Coronary artery (tissue), 2 donors: ENCODE measurements at regions not wholly inside any gene's neighbourhood (a gene's known extent, or its start where the extent isn't known, plus 50 kb on each side); places are given as distances from the start of the nearest gene placed in this dataset.

ENCODE experiments used
- DNase-seq: peaks from one replicate; pipeline ENCODE4 v3.0.0-alpha.2; 2017; ENCODE audit warnings: low spot score
- H3K27ac ChIP-seq, 2 donors: fragments of 200-600 bp; sonication (generic); one replicate each; pipeline ENCODE4 v1.5.1; 2016 to 2019
- H3K4me3 ChIP-seq: fragments of 200-600 bp; sonication (generic); 2 replicates; pipeline ENCODE4 v1.5.1; 2016; ENCODE audit warnings: mild to moderate bottlenecking, moderate library complexity
- CTCF ChIP-seq: fragments of 200-600 bp; sonication (generic); IDR thresholded peaks from one replicate; pipeline ENCODE4 v1.5.1; 2019; ENCODE audit warnings: antibody characterized with exemption

GRCh38 chr7:97280950-97281349, 163.5 kb downstream of the SDHAF3 start:
- no peak for DNase-seq
- TF ChIP-seq CTCF, result no peak
- no peak overlapping the region for H3K4me3 ChIP-seq

GRCh38 chr7:97285348-97285747, 167.8 kb downstream of the SDHAF3 start:
- DNase-seq, result no peak
- no peak for TF ChIP-seq CTCF
- Histone ChIP-seq H3K4me3 (no peak overlapping the region), H3K27ac (no peak overlapping the region)

More at GRCh38 chr7:97280950-97281349, 163.5 kb downstream of the SDHAF3 start:
- H3K27ac ChIP-seq, result no peak overlapping the region

- TF ChIP-seq CTCF, result no peak
- no peak for DNase-seq
- no peak overlapping the region for H3K4me3 ChIP-seq
- H3K27ac ChIP-seq, result no peak overlapping the region
Observed at GRCh38 chr7:97293031-97293430, 175.5 kb downstream of the SDHAF3 start.

- Histone ChIP-seq H3K4me3 (no peak overlapping the region), H3K27ac (no peak overlapping the region)
- DNase-seq, result no peak
- no peak for TF ChIP-seq CTCF
Observed at GRCh38 chr7:97298561-97298960, 181.1 kb downstream of the SDHAF3 start.

- no peak for TF ChIP-seq CTCF
Observed at GRCh38 chr7:97305589-97305988, 188.1 kb downstream of the SDHAF3 start.

GRCh38 chr7:97307521-97308108, 190.1 kb downstream of the SDHAF3 start:
- no peak overlapping the region for H3K27ac ChIP-seq
- no peak overlapping the region for H3K4me3 ChIP-seq
- TF ChIP-seq CTCF, result no peak
- no peak for DNase-seq

More at GRCh38 chr7:97305589-97305988, 188.1 kb downstream of the SDHAF3 start:
- Histone ChIP-seq H3K4me3 (no peak overlapping the region), H3K27ac (no peak overlapping the region)
- DNase-seq, result no peak

- no peak overlapping the region for H3K27ac ChIP-seq
- no peak for TF ChIP-seq CTCF
- DNase-seq, result no peak
- no peak overlapping the region for H3K4me3 ChIP-seq
Observed at GRCh38 chr7:97313900-97314299, 196.4 kb downstream of the SDHAF3 start.
